NCI-H2171 (cell line): ENCODE measurements at regions not wholly inside any gene's neighbourhood (a gene's known extent, or its start where the extent isn't known, plus 50 kb on each side); places are given as distances from the start of the nearest gene placed in this dataset.
"Not testable (repeated sequence)": the region's sequence is repeated elsewhere in the genome, so short reads cannot be mapped to it uniquely, and the experiment has no call there.

Experiments used
- DNase-seq: peaks from one replicate; lab custom pipeline; 2025; lab: John Stamatoyannopoulos, UW

DNA sequence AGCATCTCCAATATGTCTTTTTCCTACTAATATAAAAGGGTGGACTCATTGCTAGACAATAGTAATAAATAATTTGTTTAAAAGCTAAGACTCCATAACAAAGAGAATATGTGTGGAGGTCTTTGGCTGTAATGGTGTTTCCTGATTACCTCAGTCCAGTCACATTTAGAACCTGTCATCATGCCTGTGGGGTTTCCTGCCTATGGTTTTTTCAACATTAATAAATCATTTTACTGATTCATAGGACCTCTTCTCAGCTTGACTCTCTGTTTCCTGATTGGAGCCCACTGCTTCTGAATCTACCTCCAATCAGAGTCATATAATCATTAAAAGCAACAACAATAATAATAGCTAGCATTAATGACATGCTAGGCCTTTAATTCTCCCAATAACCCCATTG, 52.4 kb upstream of the GNAI1 start:
- DNase-seq: no peak

DNA sequence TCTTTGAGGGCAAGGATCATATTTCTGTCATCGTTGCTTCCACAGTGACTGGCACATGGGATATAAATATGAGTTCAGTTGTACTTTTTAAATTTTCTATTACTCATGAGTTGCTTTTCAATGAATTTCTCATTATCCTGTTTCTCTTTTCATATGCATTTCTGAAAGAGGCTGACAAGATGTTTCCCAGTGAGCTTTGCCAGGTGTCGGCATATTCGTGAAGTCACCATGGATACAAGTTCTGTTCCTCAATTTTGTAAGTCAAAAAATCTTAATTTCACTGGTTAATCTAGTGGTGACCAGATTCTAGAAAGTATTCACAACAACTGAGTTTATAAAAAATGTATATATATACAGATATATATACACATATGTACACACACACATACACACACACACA, 55.7 kb upstream of the GNAI1 start:
- DNase-seq: no peak

DNA sequence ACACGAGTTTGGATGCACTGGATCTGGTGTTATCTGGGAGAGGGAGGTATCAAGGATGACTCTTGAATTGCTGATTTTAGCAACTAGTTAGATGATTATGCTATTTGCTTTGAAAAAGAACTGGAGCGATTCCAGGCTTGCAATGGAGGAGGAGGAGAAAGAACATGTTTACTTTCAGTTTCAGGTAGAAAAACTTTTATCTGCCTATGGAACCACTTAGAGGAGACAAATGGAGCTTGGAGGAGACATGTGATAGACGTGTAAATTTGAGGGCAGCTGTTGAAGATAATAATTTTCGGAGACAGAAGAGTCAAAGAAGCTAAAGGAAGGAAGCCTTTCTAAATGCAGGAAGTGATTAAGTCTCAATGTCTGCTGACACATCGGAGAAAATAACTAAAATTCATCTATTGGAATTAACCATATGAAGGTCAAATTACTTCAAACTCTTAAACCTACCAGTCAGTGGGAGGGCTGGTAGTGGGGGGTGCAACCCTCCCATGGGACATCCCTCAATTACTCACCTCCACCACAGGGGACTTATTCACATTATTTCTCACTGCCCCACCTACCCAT, 56.4 kb upstream of the GNAI1 start:
- no peak for DNase-seq

DNA sequence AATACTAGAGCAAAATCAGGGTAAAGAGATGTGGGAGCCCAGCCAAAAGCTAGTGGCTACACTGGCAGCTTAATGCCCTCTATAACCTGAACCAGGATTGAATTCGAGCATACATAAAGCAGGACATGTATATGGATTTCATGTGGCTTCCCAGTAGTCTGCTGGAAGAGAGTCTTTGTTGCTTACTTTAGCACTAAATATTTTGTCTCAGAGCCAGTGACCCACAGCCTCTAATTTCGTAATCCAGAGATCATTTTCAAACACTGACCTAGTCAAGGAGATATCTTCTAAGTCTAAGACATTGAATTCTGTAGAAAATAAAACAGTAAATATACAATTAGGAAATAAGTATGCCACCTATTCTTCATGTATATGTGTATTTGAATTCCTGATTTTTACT, 64.2 kb upstream of the GNAI1 start:
- DNase-seq: no peak

DNA sequence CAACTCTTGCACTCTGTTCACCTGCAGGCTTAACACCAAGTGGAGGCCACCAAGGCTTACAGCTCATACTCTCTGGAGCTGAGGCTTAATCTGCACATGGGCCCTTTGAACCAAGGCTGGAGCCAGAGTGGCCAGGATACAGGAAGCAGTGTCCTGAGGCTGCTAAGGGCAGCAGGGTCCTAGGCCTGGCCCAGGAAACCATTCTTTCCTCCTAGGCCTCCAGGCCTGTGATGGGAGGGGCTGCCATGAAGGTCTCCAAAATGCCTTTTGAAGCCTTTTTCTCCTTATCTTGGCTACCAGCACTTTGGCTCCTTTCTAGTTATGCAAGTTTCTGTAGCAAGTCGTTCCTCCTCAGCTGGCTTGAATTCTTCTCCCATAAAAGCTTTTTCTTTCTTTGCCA, 68.0 kb upstream of the GNAI1 start:
- DNase-seq: no peak

DNA sequence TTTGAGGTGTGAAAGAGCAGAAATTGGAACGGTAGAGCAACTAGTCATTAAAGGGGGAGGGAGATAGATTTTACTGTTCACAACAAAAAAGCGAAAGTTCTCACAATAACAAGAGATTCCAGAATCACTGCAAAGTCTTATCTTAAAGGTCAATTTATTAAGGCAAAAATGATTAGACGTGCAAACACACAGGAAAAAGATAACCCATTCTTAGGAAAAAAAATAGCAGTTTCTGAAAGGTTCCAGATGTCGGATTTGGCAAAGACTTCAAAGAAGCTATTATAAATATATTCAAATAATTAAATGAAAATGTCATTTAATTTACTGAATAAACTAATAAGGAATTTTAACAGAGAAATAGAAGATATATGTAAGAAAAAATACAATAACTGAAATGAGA, 70.8 kb upstream of the GNAI1 start:
- no peak for DNase-seq

DNA sequence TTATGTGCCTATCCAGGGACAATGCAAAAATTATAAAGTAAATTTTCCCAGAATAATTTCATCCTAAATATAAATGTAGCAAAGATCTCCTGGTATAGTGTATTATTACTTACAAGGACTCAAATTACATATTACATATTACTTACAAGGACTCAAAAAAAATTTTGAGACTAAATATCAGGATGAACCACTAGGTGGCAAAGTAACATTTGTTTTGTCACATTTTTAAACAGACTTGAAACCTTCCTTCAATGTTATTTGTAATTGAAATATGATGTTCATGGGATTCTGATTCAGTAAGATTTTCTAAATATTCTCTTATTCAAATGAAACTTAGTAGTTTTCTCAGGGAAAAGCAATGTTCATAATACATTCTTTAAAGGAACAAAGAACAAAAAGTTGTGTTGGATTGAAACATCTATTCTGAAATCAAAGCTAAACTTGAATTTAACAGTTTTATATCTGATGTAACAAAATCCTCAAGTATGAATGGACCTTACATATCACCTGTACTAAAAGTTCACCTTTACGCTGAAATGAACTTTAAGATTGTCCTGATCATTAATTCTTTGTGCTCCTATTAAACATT, 74.3 kb upstream of the GNAI1 start:
- DNase-seq: peak; percentile 34

DNA sequence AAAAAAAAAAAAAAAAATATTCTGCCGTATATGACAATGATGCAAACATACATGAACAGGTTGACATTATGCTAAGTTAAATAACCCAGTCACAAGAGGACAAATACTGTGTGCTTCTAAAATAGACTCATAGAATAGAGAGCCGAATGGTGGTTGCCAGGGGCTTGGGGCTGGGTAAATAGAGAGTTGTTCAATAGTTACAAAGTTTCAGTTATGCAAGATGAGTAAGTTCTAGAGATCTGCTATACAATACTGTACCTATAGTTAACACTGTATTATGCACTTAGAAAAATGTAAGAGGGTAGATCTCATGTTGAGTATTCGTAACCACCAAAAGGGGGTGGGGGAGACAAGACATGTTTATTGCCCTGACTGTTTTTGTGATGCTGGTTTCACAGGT, 77.1 kb upstream of the GNAI1 start:
- DNase-seq: no peak

DNA sequence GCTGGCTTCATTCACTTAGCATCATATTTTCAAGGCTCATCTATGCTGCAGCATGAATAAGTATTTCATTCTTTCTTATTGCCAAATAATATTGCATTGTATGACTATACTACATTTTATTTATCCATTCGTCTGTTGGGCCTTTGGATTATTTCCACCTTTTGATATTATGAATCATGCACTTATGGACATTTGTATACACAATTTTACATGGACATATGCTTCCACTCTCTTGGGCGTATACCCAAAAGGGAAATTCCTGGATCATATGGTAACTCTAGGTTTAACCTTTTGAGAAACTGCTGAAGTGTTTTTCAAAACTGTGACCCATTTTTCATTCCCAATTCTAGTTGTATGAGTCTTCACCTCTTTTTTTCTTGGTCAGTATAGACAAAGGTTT, 80.3 kb upstream of the GNAI1 start:
- no peak for DNase-seq

DNA sequence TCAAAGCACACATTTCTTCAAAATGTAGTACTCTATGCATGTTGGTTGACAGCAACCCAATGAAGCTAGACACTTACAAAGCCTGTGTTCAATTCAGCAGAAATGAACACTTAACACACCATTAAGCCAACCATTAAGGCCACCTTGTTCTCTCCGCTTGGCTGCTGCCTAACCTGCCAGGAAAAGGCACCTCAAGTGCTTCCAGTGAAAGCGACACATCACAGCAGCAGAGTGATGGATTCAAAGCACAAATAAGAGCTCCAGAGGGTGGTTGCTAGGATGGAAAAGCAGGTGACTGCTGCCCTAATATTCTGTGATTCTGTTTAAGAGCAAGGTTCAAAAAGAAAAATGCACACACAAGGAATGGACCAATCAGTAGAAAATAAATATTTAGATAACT, 81.5 kb upstream of the GNAI1 start:
- peak; percentile 43 for DNase-seq

DNA sequence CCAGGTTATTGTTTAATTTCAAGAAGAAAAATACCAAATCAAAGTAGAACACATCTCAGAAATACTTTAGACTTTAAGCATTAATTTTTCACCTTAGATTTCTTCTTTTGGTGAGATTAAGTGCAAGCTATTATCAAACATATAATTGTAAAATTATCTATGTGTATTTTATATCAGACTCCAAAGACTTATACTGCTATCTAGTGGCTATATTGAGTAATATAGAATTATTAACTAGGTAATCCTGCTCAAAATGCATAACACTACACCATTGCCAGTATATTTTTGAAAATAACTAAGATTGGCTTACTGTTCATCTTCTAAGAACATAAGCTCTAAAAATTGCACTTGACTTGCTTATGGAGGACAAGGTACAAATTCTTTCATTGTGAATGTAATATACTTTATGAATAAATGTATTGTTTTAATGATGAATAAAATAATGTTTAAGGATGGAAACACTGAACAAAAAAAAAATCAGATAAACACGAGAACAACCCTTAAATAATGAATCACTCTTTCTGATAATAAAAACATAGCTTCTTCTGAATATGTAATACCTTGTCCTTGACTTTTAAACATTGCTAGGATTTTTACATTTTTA, 86.7 kb upstream of the GNAI1 start:
- DNase-seq: no peak

DNA sequence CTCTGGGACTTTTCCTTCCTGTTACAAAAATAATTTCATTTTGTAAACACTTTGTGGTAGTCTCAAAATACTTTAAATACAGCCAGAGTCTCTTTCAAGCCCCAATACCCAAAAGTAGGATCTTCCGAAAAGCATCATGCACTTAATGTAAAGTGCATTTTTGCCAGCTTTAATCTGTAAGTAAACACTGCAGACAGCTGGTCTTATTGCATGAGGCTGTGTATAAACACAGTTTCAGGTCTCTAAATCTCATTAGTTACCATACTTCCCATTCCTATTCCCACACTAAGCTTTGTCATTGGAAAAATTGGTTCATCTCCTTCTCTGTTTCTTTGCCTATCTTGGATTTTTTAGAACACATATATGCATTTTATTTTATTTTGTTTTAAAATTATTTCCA, 87.6 kb upstream of the GNAI1 start:
- DNase-seq: peak; percentile 25

DNA sequence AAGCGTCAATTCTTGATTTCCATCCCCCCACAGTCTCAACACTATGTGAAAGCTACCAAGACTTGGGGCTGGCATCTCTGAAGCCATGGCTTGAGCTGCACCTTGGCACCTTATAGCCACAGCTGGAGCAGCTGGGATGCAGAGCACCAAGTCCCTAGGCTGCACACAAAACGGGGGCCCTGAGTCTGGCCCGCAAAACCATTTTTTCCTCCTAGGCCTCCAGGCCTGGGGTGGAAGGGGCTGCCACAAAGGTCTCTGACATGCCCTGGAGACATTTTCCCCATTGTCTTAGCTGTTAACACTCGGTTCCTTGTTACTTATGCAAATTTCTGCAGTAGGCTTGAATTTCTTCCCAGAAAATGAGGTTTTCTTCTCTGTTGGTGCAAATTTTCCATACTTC, 89.8 kb upstream of the GNAI1 start:
- DNase-seq: no peak

DNA sequence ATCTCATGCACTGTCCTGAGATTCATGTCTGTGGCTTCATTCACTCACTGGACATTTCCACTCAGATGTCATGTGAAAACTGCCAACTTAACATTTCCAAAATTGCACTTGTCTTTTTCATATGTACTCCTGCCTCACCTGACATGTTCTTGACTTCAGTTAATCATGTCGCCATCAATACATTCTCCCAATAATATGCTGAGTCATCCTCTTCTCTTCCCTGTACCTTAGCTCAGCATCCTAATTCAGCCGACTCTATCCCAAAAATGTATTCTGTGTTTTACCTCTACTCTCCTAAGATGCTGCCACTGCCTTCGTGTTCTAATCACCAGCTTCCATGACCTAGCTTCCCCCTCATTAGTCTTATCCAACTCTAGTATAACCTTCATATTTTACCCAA, 93.9 kb upstream of the GNAI1 start:
- DNase-seq: no peak

DNA sequence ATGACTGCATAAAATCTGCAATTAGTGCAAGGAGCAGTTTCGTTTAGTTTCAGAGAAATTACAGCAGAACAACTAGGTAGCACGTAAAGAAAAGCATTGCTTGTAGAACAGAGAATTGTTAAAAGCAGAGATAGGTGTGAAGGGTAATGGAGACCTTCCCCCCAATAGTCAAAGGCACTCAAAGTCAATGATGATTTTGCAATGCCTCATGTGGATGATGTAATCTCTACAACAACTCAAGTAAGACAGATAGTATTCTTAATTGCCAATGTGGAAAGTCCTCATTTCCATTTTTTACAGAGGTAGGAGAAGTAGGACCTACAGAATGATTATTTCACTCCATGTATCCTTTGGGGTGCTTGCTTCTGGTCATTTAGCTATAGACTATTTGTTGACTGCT, 94.3 kb upstream of the GNAI1 start:
- no peak for DNase-seq

DNA sequence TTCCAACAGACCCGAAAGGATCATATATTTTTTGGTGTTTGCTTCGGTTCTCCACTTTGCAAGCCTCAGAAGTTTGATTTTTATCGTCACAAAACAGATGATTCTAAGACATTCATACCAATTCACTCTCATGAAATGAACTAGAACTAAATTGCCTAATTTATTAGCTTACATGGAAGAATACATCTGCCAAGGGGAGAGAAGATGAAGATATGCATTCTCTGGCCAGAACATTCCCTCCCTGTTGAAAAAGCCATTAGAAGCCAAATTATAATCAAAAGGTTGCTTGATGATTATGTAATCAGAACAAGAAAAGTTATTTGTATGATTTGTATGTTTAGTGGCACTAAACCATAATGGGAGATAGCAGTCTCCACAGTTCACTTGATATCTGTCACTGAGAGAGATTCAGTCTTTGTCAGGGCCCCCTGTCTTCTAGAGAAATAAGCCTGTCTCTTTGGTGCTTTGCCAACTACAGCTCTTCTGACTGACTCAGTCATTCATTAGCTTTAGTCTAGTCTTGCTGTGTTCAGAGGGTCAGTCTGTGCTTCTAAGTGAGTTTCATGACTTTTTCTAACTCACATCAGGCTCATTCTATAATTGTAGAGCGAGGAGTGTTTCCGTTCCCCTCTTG, 95.3 kb upstream of the GNAI1 start:
- DNase-seq: no peak

DNA sequence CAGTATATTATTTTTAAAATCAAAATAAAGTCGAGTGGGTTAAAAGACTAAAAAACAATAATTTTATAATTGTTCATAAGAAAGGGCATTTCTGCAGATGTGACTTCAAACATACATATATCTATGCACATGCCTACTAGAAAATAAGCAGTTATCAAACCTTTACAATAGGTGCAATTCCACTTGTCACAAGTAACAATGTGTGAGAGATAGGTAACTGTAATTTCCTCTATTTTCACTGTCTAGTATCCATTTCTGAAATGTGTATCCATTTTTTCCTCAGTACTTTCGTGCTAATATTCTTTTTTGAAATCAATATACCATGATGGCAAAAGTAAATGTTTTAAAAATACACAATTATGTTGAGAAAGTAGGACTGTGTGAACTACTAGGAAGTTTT, 96.9 kb upstream of the GNAI1 start:
- no peak for DNase-seq

DNA sequence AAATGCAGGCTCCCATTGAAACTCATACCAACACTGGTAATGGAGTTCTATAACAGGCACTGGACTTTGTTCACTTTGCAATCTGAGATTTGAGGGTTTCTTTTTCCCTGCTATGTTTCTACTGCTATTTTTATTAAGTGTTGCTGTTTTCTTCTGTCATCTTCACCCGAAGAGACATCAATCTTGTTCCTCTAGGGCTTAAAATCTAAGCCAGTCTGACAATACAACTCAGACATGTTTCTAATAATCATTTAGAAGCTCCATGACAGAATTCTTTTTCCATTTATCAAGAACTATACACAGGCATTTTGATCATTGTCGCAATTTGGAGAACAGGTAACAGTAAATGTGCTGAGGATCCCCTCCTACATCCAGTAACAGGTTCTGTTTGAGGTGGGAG, 98.5 kb upstream of the GNAI1 start:
- no peak for DNase-seq

DNA sequence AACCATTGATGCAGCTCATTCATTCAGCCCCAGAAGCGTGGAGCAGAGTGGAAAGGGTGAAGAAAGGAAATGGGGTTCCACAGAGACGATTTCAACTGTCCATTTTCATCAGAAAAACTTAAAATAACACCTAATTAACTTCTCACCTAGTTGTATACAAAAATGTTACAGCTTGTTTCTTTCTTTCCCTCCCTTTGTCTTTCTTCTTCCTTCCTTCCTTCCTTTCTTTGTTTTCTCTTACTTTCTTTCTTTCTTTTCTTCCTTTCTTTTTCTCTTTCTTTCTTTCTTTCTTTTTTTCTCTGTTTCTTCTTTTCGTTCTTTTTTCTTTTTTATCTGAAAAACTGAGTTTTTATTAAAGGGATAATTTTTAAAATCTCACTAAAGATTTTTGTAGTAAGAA, 105.9 kb upstream of the GNAI1 start:
- no peak for DNase-seq

DNA sequence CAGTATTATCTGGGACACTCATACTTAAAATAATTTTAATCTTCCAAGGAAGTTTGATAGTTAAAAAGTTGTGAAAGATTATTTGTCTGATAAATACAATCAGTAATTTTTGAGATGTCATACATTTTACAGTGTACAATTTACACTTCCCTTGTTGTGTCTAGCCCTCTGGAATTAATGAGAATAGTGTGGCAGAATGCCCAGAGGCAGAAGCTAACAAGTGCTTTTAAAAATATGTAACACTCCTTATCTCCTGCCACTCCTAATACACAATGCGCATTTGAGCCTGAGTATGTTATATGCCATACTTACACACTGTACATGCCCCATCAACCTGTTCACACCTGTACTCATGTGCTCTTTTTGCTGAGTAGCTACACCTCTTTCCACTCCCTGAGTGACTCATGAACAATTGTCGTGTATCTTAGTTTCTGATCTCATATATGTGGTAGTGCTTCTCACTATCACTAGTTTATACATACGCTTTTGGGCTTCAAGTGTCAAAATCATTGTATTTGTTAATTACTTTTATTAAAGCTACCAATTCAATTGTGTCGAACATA, 106.9 kb upstream of the GNAI1 start:
- peak; percentile 26 for DNase-seq

DNA sequence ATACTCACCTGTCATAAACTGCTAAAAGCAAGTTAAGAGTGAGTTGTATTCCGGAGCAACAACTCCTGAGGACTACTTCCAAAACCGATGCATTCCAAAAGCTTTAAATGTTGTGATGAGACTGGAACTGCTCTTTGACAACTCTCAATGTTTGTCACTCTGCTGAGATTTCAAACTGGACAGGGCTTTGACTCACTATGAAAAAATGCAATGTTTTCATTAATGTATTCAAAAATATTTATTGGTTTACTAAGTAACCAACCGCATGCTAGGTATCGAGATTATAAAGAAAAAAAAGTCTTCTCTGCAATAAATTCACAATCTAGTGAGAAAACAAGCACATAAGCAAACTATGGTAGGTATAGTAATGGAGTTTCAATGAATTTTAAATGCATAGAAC, 107.9 kb upstream of the GNAI1 start:
- DNase-seq: no peak

DNA sequence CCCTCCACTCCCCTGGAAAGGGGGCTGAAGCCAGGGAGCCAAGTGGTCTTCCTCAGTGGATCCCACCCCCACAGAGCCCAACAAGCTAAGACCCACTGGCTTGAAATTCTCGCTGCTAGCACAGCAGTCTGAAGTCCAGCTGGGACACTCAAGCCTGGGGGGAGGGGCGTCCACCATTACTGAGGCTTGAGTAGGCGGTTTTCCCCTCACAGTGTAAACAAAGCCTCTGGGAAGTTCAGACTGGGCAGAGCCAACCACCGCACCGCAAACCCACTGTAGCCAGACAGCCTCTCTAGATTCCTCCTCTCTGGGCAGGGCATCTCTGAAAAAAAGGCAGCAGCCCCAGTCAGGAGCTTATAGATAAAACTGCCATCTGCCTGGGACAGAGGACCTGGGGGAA, 114.4 kb upstream of the GNAI1 start:
- DNase-seq: not testable (repeated sequence)

DNA sequence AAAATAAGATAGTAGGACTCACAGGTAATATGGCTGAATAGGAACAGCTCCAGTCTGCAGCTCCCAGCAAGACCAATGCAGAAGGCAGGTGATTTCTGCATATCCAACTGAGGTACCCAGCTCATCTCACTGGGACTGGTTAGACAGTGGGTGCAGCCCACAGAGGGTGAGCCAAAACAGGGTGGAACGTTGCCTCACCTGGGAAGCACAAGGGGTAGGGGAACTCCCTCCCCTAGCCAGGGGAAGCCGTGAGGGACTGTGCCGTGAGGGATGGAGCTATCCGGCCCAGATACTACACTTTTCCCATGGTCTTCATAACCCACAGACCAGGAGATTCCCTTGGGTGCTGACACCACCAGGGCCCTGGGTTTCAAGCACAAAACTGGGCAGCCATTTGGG, 114.8 kb upstream of the GNAI1 start:
- DNase-seq: not testable (repeated sequence)
